ENCODE measurements at regions not wholly inside any gene's neighbourhood (a gene's known extent, or its start where the extent isn't known, plus 50 kb on each side); places are given as distances from the start of the nearest gene placed in this dataset.
"Not testable (repeated sequence)": the region's sequence is repeated elsewhere in the genome, so short reads cannot be mapped to it uniquely, and the experiment has no call there.

GRCh38 chr3:71962561-71963240 is 177.8 kb upstream of the PROK2 start:
- no peak for DNase-seq

- no peak for DNase-seq
These were observed 176.9 kb upstream of the PROK2 start for GRCh38 chr3:71961891-71962290.

DNA sequence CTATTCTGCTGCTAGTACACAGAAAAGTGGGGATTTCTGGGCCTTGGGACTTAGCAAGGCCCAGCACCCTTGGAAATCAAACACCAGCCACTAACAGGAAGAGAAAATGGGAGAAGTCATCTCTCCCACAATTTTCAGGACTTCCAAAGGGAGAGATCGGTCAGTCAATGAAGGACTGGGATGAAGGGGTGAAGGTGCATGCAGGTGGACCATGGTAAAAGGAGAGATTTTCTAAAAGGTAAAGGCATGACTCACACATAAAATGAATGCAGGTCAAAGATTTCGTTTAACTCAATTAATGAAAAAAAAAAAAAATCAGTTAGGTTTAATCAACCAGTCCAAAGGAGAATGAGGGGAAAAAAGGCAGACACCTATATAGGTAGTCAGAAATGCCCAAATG is 176.4 kb upstream of the PROK2 start:
- no peak for DNase-seq

DNA sequence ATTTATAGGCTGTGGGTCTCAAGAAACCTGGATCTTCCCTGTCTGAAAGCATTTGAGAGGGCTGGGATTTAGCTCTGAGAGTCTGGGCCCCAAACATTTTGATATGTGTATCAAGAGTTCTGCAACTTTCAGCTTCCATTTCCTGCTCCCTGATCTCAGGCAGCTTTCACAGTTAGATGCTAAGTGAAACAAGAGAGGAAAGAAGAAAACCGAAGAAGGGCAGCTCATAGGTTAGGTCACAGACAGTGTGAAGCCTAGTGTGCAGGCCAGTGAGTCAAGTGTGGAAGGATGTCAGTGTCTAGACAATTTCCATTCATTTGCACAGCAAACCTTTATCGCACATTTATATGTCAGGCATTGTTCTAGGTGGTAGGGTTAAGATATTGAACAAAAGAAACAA is 173.6 kb upstream of the PROK2 start:
- DNase-seq = no peak

DNA sequence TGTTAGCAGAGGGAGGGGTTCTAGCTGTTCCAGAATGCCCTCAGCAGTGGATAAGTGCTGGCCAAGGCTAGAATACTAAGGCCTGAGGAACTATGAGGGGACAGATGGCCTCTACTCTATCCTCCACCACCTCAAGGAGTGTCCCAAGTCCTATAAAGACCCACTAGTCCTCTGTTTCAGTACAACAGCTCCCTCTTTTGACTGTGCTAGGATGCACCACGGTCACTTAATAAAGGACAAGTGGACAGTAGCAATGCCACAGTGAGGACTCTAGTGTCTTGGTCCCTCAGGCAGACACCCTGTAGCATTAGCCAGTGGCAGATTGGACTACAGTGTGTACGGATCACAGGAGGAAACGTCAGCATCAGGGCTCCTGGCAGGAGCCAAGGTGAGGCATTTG is 171.8 kb upstream of the PROK2 start:
- DNase-seq = no peak

DNA sequence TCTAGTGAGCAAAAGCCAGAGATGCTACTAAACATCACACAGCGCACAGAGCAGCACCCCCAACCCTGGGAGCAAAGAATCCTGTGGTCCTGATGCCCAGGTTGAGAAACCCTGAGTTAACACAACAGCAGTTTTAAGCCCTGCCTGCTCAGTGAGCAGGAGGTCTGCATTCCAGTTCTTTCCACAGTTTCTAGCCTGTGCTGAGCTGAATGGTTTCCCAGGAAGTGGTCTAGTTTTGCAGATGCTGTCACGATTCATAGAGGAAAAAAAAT is 171.1 kb upstream of the PROK2 start:
- no peak for DNase-seq

DNA sequence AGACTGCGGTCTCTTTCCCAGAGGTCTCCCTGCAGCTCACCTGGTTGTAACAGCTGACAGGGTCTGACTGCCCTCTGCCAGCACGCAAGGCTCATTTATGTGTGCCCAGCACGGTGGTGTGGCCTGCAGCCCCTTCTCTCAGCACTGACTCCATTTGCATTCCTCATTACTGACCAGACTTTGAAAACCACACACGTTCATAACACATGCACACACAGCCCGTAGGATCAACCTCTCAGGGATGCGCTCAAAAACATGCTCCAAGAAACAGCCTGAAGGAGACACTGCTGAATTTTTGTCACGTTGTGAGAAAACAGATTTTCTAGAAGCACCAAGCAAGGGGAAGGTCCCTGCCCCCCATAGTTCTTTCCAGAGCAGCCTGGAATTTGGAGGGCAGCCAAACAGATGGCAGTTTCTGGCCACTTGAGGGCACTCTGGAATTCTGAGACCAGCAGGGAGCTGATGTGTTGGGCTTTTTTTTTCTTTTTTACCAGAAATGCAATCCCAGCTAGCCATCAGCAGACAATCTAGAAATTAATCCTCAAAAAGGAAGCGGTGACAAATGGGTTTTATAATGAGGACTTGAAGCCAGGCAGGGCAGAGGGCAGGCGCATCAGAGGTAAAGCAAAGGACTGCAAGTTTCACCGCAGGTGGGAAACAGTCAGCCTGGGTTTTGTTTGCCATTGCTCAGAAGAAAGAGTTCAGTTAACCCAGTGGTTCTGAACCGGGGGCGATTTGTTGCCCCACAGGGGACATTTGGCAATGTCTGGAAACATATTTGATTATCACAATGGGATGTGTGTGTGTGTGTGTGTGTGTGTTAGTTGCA is 170.5 kb upstream of the PROK2 start:
- peak; percentile 57 for DNase-seq

DNA sequence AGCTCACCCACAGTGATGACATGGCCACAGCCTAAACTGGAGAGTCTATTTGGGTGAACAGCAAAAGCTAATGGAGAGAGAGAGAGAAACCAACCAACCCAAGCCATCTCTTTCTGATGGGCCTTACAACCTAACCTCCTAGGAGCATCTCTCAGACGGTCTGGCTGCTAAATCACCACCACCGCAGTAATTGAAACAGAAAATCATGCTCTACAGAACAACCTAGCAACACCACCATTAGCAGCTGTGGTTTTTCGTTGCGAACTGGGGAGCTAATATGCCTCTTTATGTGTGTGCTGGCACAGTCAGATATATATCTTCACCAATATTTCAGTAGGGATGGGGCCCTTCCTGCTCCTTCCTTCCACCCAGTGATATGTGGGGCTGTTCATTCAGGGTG is 166.9 kb upstream of the PROK2 start:
- no peak for DNase-seq

DNA sequence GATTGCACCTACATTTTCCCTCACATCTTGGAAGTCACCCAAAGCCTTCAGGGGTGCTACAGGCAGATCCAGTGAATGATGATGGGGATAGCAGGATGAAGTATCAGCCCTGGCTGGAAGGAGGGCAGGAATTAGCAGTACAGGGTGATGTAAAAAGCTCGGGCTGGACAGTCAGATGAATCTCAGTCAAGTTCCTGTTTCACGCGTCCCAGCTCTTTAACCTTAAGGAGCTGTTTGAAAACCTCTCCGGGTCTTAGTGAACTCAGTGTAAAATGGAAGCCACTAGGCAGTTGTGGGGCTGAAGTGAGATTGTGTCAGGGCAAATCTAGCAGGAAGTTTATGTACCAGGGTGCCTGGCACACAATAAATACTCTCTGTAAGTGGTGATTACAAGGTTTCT is 166.4 kb upstream of the PROK2 start:
- no peak for DNase-seq

DNA sequence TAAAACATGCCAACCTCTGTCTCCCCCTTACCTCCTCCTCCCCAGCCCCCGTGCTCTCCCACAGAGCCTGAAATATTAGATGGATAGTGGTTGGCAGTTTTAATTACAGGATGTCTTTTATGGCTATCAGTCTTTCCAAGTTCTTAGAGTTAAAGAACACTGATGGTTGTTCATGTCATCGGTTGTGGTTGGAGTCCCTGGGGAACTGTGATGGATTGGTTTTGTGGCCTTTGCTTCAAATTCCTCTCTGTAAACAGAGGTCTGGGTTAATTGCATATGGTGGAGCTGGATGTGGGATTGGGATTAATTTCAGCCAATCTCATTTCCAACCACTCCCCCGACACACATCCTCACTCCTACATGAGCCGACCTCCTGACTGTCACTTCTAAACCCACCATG is 164.5 kb upstream of the PROK2 start:
- no peak for DNase-seq

GRCh38 chr3:71944482-71945065 is 159.6 kb upstream of the PROK2 start:
- peak; percentile 3 for DNase-seq

GRCh38 chr3:71942432-71943187 is 157.7 kb upstream of the PROK2 start:
- DNase-seq = no peak

DNA sequence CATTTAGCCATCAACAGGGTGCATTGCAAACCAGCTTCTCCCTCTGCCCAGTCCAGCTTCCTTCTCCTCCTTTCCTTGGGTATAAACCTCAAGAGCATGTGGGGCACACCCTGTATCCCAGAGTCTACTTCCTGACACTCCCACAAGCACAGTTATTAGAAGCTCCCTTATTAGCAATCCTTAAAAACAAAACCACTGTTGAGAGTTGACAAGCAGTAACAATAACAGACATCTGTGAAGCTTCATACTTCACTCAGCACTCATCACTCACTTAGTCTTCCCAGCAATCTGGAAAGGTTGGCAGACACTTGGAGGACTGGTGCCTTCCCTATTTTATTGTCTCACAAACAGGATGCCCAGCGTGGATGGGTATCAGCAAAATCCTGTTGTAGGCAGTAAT is 155.5 kb upstream of the PROK2 start:
- no peak for DNase-seq

DNA sequence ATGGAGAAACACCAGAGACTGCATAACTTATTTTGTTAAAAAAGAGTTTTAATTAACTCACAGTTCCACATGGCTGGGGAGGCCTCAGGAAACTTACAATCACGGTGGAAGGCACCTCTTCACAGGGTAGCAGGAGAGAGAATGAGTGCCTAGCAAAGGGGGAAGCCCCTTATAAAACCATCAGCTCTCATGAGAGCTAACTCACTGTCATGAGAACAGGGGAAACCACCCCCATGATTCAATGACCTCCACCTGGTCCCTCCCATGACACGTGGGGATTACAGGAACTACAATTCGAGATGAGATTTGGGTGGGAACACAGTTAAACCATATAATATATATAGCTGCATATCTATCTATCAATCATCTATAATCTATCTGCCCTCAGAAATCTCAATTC is 153.1 kb upstream of the PROK2 start:
- DNase-seq = not testable (repeated sequence)

GRCh38 chr3:71936681-71937080 is 151.7 kb upstream of the PROK2 start:
- no peak for DNase-seq

DNA sequence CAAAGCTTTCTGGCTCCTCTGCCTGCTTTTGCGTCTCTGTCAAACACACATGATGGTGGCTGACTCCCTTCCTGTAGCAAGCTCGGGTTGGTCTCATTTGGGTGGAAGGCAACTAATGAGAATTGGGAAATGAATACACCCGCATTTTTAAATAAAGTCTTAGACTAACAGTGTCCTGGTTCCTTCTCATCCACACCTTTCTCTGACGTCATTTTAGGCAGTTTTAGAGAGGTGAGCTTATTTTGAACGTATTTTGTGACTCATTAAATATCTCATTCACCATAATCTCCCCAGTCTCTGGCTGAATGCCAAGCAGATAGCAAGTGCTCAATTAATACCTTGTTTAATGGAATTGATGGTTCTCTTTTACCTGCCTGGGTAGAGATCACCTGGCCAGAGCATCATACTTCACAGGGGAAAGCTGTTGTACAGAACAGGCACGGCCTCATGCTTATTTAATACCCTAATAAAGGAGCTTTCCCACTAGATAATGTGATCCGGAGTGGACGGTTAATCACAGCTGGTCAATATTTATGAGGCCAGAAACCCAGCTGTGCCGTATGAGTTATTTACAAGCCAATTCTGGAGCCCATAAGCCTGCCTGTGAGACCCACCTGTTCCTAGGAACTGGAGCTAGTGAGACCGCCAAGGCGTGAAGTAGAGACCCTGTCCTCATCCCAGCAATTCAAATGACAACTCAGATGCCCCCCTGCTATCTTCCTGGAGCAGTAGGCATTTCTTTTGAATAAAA is 149.7 kb upstream of the PROK2 start:
- no peak for DNase-seq

GRCh38 chr3:71931922-71932321 is 147.0 kb upstream of the PROK2 start:
- DNase-seq = no peak

- no peak for DNase-seq
These were observed 145.4 kb upstream of the PROK2 start for GRCh38 chr3:71930056-71930991.

DNA sequence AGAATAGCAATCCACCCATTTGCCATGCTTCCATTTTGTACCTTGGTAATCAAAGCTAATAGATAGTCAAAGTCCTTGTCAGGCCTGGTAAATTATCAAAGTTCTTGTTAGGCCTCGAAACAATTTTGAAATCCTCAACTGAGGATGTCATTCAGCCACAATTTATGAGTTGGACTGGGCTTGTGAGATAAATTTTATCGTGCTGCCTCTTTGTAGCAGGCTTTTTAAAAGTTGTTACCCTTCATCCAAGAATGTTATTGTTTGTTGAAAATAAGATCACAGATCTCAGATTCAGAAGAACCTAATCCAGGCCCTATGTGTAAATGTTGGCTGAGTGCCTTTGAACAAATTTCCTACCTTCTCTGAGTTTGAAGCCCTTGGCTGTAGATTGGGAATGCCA is 143.3 kb upstream of the PROK2 start:
- no peak for DNase-seq

GRCh38 chr3:71927505-71928066 is 142.6 kb upstream of the PROK2 start:
- DNase-seq = no peak

DNA sequence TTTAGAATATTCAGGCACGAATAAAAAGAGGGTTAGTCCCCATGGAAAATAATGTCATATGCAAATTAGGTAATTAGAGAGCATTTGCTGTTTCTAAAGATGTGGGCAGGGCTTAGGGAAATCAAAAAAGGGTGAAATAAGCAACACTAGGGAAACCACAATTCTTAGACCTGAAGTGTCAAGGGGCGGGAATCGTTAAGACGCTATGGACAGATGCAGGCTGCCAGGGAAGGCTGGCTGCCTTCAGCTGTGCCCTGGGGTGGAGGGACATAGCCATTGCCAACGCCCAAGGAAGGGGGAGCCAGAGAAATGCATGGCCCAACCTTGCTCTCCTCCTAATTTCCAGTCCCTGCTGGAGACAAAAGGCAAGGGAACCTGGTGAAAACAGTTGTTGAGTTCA is 141.7 kb upstream of the PROK2 start:
- DNase-seq = no peak

DNA sequence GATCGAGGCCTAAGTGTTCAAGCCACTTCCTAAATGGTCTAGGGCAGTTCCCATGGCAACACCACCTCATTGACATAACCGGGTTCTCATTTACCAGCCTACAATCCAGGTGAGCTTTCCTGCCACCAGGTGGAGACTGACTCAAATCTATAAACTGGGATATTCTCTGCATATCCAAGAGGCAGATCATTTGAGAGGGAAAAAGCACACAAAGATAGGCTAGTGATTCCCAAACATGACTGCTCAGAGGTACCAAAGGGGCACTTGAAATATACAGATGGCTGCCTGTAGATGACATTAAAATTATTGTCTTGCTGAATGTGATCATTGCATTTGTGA is 141.3 kb upstream of the PROK2 start:
- peak; percentile 78 for DNase-seq
